HT-29 (cell line): ENCODE measurements at regions not wholly inside any gene's neighbourhood (a gene's known extent, or its start where the extent isn't known, plus 50 kb on each side); places are given as distances from the start of the nearest gene placed in this dataset.
"Not testable (repeated sequence)": the region's sequence is repeated elsewhere in the genome, so short reads cannot be mapped to it uniquely, and the experiment has no call there.

ENCODE experiments used
- DNase-seq: peaks from one replicate; pipeline ENCODE4 v3.0.0-alpha.2; 2015; ENCODE audit warnings: low spot score

GRCh38 chr17:5951912-5952311 is 118.3 kb upstream of the WSCD1 start:
- DNase-seq = no peak

GRCh38 chr17:5952518-5952917 is 117.7 kb upstream of the WSCD1 start:
- no peak for DNase-seq

GRCh38 chr17:5955764-5956163 is 114.4 kb upstream of the WSCD1 start:
- DNase-seq = no peak

- no peak for DNase-seq
These were observed 111.3 kb upstream of the WSCD1 start for GRCh38 chr17:5958850-5959249.

- no peak for DNase-seq
These were observed 107.8 kb upstream of the WSCD1 start for GRCh38 chr17:5962371-5962770.

- no peak for DNase-seq
These were observed 98.2 kb upstream of the WSCD1 start for GRCh38 chr17:5971969-5972368.

- DNase-seq = no peak
These were observed 96.8 kb upstream of the WSCD1 start for GRCh38 chr17:5973410-5973809.

GRCh38 chr17:5975661-5976060 is 94.5 kb upstream of the WSCD1 start:
- no peak for DNase-seq

GRCh38 chr17:5976251-5976650 is 93.9 kb upstream of the WSCD1 start:
- no peak for DNase-seq

- DNase-seq = no peak
These were observed 91.7 kb upstream of the WSCD1 start for GRCh38 chr17:5978496-5978895.

GRCh38 chr17:5980941-5981340 is 89.2 kb upstream of the WSCD1 start:
- no peak for DNase-seq

GRCh38 chr17:5986644-5987043 is 83.5 kb upstream of the WSCD1 start:
- DNase-seq = no peak

GRCh38 chr17:6000426-6000825 is 69.8 kb upstream of the WSCD1 start:
- no peak for DNase-seq

GRCh38 chr17:6003221-6003620 is 67.0 kb upstream of the WSCD1 start:
- not testable (repeated sequence) for DNase-seq

- DNase-seq = no peak
These were observed 64.2 kb upstream of the WSCD1 start for GRCh38 chr17:6005939-6006338.

GRCh38 chr17:6011206-6011605 is 59.0 kb upstream of the WSCD1 start:
- no peak for DNase-seq

- no peak for DNase-seq
These were observed 51.4 kb upstream of the WSCD1 start for GRCh38 chr17:6018788-6019187.

GRCh38 chr17:6019959-6020358 is 50.2 kb upstream of the WSCD1 start:
- no peak for DNase-seq

GRCh38 chr17:6020376-6021010 is 49.7 kb upstream of the WSCD1 start:
- DNase-seq = no peak
